ENCODE measurements at regions not wholly inside any gene's neighbourhood (a gene's known extent, or its start where the extent isn't known, plus 50 kb on each side); places are given as distances from the start of the nearest gene placed in this dataset.

DNA sequence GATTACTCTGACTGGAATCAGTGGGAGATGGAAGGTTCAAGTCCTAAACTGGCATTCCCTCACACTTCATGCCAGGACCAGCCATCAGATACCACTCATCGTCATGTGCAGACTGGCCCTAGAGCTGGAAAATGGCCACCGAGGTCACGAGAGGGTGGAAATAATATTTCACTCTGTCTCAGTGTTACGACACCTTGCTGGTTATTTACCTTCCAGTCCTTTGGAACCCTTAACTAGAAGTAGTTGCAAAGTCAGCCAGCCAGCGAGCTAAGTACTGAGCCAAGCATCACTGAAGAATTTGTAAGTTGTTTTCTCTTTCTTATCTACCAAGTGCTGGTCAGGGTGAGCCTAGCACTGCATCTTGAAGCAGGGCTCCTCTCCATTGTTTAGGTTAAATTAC, 309.9 kb upstream of the RASGRP1 start:
- no peak for TF ChIP-seq POLR2A (IDR thresholded peaks at IDR 0.05; ENCODE audit: low read depth, low read length)
- no peak for TF ChIP-seq TAF1 (IDR thresholded peaks at IDR 0.05; ENCODE audit: low read depth, low read length)
- TF ChIP-seq POLR2AphosphoS5 (IDR thresholded peaks at IDR 0.05; ENCODE audit: low read depth, low read length): no peak
